ENCODE measurements at regions not wholly inside any gene's neighbourhood (a gene's known extent, or its start where the extent isn't known, plus 50 kb on each side); places are given as distances from the start of the nearest gene placed in this dataset.
A peak's percentile ranks its signal among the peaks of the same experiment; 100 is the strongest.
"Not testable (repeated sequence)": the region's sequence is repeated elsewhere in the genome, so short reads cannot be mapped to it uniquely, and the experiment has no call there.

- DNase-seq (ENCODE audit: low spot score) = peak; percentile 10
Observed at GRCh38 chr6:94902974-94903628, 674.2 kb upstream of the MANEA start.

- no peak for DNase-seq (ENCODE audit: low spot score)
Observed at GRCh38 chr6:94899191-94899590, 678.1 kb upstream of the MANEA start.

GRCh38 chr6:94894300-94894699 is 683.0 kb upstream of the MANEA start:
- DNase-seq (ENCODE audit: low spot score) = no peak

- DNase-seq (ENCODE audit: low spot score) = no peak
Observed at GRCh38 chr6:94893327-94893726, 684.0 kb upstream of the MANEA start.

GRCh38 chr6:94873819-94874218 is 703.5 kb upstream of the MANEA start:
- DNase-seq (ENCODE audit: low spot score) = not testable (repeated sequence)

GRCh38 chr6:94862112-94862511 is 715.2 kb upstream of the MANEA start:
- no peak for DNase-seq (ENCODE audit: low spot score)

GRCh38 chr6:94859924-94860323 is 717.4 kb upstream of the MANEA start:
- no peak for DNase-seq (ENCODE audit: low spot score)

GRCh38 chr6:94856999-94857398 is 720.3 kb upstream of the MANEA start:
- DNase-seq (ENCODE audit: low spot score) = not testable (repeated sequence)

- not testable (repeated sequence) for DNase-seq (ENCODE audit: low spot score)
Observed at GRCh38 chr6:94851329-94851728, 726.0 kb upstream of the MANEA start.

- no peak for DNase-seq (ENCODE audit: low spot score)
Observed at GRCh38 chr6:94845742-94846141, 731.6 kb upstream of the MANEA start.

GRCh38 chr6:94835264-94835663 is 742.1 kb upstream of the MANEA start:
- no peak for DNase-seq (ENCODE audit: low spot score)

GRCh38 chr6:94813806-94814205 is 763.5 kb upstream of the MANEA start:
- no peak for DNase-seq (ENCODE audit: low spot score)

GRCh38 chr6:94801344-94801743 is 776.0 kb upstream of the MANEA start:
- no peak for DNase-seq (ENCODE audit: low spot score)

GRCh38 chr6:94785514-94785913 is 791.8 kb upstream of the MANEA start:
- no peak for DNase-seq (ENCODE audit: low spot score)

GRCh38 chr6:94785081-94785480 is 792.3 kb upstream of the MANEA start:
- DNase-seq (ENCODE audit: low spot score) = not testable (repeated sequence)

- no peak for DNase-seq (ENCODE audit: low spot score)
Observed at GRCh38 chr6:94769197-94769596, 808.1 kb upstream of the MANEA start.

- DNase-seq (ENCODE audit: low spot score) = no peak
Observed at GRCh38 chr6:94751641-94752329, 825.5 kb upstream of the MANEA start.

- no peak for DNase-seq (ENCODE audit: low spot score)
Observed at GRCh38 chr6:94736236-94736635, 841.1 kb upstream of the MANEA start.

- DNase-seq (ENCODE audit: low spot score) = no peak
Observed at GRCh38 chr6:94735270-94735669, 842.1 kb upstream of the MANEA start.

- no peak for DNase-seq (ENCODE audit: low spot score)
Observed at GRCh38 chr6:94734751-94735150, 842.6 kb upstream of the MANEA start.

- no peak for DNase-seq (ENCODE audit: low spot score)
Observed at GRCh38 chr6:94733066-94733465, 844.3 kb upstream of the MANEA start.

GRCh38 chr6:94727710-94728109 is 849.6 kb upstream of the MANEA start:
- no peak for DNase-seq (ENCODE audit: low spot score)

- DNase-seq (ENCODE audit: low spot score) = no peak
Observed at GRCh38 chr6:94721459-94721858, 855.9 kb upstream of the MANEA start.

GRCh38 chr6:94713446-94713845 is 863.9 kb upstream of the MANEA start:
- DNase-seq (ENCODE audit: low spot score) = no peak

Data from iPS-NIHi11 (cell line).